ENCODE measurements at regions not wholly inside any gene's neighbourhood (a gene's known extent, or its start where the extent isn't known, plus 50 kb on each side); places are given as distances from the start of the nearest gene placed in this dataset.

DNA sequence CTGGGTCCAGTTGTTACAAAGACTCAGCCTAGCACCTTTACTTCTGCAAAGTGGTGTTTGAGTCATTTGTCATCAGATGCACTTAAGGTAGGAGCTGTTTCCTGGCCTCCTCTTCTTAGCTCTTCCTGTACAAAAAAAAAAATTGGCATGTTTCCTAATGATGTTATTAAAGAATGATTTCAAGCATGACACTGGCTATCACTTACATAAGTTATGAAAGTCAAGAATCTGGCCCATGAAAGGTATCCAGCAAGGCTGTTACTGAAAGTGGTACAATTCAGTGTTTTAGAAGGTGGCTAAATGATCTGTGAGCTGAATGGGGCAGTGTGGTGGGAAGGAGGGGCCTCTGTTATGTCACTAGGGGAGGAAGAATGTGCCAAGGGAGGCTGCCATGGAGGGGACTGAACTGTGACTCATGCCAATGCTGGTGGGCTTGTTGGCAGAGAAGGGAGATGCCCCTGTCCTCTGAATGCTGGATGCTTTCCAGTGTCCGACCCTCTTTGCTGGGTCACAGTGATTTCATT lies 175.1 kb upstream of the MAP1B start:
- no peaks in the 10 kb centered on the region for H3K27me3 ChIP-seq (ENCODE audit: insufficient read depth, low read depth)
- H2AFZ ChIP-seq (ENCODE audit: low read depth), result no peak overlapping the region
- no peaks in the 10 kb centered on the region for H3K36me3 ChIP-seq (ENCODE audit: insufficient read depth)
- no peak overlapping the region for H3K27ac ChIP-seq
- no peak overlapping the region for H3K4me2 ChIP-seq
- TF ChIP-seq, protein P1, sequence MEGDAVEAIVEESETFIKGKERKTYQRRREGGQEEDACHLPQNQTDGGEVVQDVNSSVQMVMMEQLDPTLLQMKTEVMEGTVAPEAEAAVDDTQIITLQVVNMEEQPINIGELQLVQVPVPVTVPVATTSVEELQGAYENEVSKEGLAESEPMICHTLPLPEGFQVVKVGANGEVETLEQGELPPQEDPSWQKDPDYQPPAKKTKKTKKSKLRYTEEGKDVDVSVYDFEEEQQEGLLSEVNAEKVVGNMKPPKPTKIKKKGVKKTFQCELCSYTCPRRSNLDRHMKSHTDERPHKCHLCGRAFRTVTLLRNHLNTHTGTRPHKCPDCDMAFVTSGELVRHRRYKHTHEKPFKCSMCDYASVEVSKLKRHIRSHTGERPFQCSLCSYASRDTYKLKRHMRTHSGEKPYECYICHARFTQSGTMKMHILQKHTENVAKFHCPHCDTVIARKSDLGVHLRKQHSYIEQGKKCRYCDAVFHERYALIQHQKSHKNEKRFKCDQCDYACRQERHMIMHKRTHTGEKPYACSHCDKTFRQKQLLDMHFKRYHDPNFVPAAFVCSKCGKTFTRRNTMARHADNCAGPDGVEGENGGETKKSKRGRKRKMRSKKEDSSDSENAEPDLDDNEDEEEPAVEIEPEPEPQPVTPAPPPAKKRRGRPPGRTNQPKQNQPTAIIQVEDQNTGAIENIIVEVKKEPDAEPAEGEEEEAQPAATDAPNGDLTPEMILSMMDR (conservative IDR thresholded peaks at IDR 0.05; ENCODE audit: low read depth, low read length), result no peak
- H3K4me1 ChIP-seq (ENCODE audit: low read depth, poor library complexity, severe bottlenecking), result no peaks in the 10 kb centered on the region
- no peaks in the 10 kb centered on the region for H3K79me2 ChIP-seq (ENCODE audit: insufficient read depth, low read depth)
- H3K9ac ChIP-seq, result no peak overlapping the region
- no peaks in the 10 kb centered on the region for H4K20me1 ChIP-seq (ENCODE audit: insufficient read depth)
- H3K4me3 ChIP-seq (IDR thresholded peaks at IDR 0.05; ENCODE audit: insufficient read depth, low read depth, low read length), result no peak overlapping the region

DNA sequence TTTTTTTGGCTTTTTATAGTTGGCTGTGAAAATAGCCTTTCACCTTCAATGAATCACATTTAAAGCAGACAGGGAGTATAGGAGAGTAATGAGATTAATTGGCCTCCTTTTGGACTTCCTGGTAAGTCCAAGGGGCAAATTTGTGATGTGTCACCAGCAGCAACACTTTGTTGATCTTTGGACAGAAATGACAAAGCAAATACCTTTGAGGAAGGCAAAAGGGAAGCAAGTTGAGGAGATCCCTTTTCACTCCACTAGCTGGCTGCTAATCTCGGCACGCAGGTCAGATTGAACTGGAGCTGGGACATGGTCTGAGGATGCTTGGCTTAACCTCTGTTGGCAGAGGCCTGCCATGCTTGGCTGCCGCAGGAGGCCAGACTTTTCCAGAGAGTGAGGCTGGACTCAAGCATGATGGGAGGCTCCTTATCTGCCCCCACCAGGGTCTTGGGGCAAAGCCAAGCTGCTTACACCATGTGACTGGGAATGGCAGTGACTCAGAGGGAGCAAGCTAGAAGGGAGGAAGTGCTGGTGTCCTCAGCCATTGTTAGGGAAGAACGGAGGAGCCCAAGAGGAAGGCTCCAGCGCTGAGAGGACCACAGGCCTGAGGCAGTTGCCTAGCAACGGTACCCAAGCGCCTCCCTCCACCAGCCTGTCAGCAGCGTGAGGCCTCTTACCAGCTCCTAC lies 174.5 kb upstream of the MAP1B start:
- H3K9ac ChIP-seq, result no peak overlapping the region
- no peak overlapping the region for H3K4me3 ChIP-seq (IDR thresholded peaks at IDR 0.05; ENCODE audit: insufficient read depth, low read depth, low read length)
- no peaks in the 10 kb centered on the region for H4K20me1 ChIP-seq (ENCODE audit: insufficient read depth)
- no peaks in the 10 kb centered on the region for H3K79me2 ChIP-seq (ENCODE audit: insufficient read depth, low read depth)
- TF ChIP-seq, protein P1 (conservative IDR thresholded peaks at IDR 0.05; ENCODE audit: low read depth, low read length), result no peak
- no peaks in the 10 kb centered on the region for H3K27me3 ChIP-seq (ENCODE audit: insufficient read depth, low read depth)
- no peak overlapping the region for H2AFZ ChIP-seq (ENCODE audit: low read depth)
- no peaks in the 10 kb centered on the region for H3K36me3 ChIP-seq (ENCODE audit: insufficient read depth)
- H3K4me1 ChIP-seq (ENCODE audit: low read depth, poor library complexity, severe bottlenecking), result no peaks in the 10 kb centered on the region
- no peak overlapping the region for H3K4me2 ChIP-seq
- H3K27ac ChIP-seq, result no peak overlapping the region

DNA sequence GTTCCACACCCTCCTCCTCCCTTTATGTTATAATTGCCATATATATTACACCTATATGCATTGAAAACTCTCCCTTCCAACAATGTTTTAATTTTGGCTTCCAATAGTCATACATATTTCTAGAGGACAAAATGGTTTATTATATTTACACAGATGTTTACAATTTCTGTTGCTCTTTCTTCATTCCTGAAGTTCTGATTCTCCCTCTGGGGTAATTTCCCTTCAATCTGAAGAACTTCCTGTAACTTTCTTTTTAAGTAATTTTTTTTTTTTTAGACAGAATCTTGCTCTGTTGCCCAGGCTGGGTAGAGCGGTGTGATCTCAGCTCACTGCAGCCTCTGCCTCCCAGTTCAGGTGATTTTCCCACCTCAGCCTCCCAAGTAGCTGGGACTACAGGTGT lies 173.0 kb upstream of the MAP1B start:
- H3K27me3 ChIP-seq (ENCODE audit: insufficient read depth, low read depth), result no peaks in the 10 kb centered on the region
- no peaks in the 10 kb centered on the region for H3K79me2 ChIP-seq (ENCODE audit: insufficient read depth, low read depth)
- H3K4me2 ChIP-seq, result no peak overlapping the region
- H3K27ac ChIP-seq, result no peak overlapping the region
- H3K4me3 ChIP-seq (IDR thresholded peaks at IDR 0.05; ENCODE audit: insufficient read depth, low read depth, low read length), result no peak overlapping the region
- TF ChIP-seq, protein P1 (conservative IDR thresholded peaks at IDR 0.05; ENCODE audit: low read depth, low read length), result no peak
- H3K4me1 ChIP-seq (ENCODE audit: low read depth, poor library complexity, severe bottlenecking), result no peaks in the 10 kb centered on the region
- no peaks in the 10 kb centered on the region for H4K20me1 ChIP-seq (ENCODE audit: insufficient read depth)
- H3K36me3 ChIP-seq (ENCODE audit: insufficient read depth), result no peaks in the 10 kb centered on the region
- no peak overlapping the region for H3K9ac ChIP-seq
- H2AFZ ChIP-seq (ENCODE audit: low read depth), result no peak overlapping the region

DNA sequence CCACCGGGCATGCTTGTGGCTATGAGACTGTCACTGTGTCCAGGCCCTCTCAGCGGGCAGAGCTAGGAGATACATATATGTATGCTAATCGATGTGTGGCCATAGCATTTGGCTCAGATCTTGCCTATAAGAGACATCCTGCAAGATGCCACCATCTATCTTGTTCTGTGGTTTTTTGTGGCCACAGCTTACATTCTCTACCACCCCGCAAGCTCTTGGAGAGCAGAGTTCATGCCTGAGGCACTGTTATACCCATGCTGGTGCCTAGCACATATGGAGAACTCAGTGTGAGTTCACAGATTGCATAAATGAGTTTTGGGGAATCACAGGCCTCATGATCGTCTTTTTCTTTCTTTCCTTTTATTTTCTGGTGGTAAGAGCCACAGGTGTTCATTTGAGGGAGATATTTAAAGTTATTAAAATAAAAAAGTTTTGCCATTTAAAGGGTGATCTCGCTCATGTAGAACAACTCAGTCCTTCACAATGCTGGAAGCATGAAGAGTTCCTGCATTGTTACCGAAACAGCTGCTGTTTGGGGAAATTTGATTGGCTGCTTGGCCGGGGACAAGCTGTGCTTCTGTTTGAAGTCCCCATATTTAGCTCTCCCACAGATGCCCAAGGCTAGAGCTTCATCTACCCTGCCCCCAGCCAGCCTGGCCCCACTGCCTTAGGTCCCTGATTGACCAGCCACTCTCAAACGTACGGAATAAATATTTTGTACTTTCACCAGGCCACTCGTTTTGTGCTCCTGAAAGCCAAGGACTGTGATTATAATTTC lies 169.2 kb upstream of the MAP1B start:
- no peaks in the 10 kb centered on the region for H3K4me1 ChIP-seq (ENCODE audit: low read depth, poor library complexity, severe bottlenecking)
- no peaks in the 10 kb centered on the region for H3K27me3 ChIP-seq (ENCODE audit: insufficient read depth, low read depth)
- no peaks in the 10 kb centered on the region for H4K20me1 ChIP-seq (ENCODE audit: insufficient read depth)
- H3K9ac ChIP-seq, result no peak overlapping the region
- H3K79me2 ChIP-seq (ENCODE audit: insufficient read depth, low read depth), result no peaks in the 10 kb centered on the region
- no peak overlapping the region for H3K27ac ChIP-seq
- H3K4me3 ChIP-seq (IDR thresholded peaks at IDR 0.05; ENCODE audit: insufficient read depth, low read depth, low read length), result no peak overlapping the region
- no peak overlapping the region for H2AFZ ChIP-seq (ENCODE audit: low read depth)
- no peak overlapping the region for H3K4me2 ChIP-seq
- TF ChIP-seq, protein P1 (conservative IDR thresholded peaks at IDR 0.05; ENCODE audit: low read depth, low read length), result no peak
- H3K36me3 ChIP-seq (ENCODE audit: insufficient read depth), result no peaks in the 10 kb centered on the region

All from KMS-11 (cell line).